ENCODE measurements at regions not wholly inside any gene's neighbourhood (a gene's known extent, or its start where the extent isn't known, plus 50 kb on each side); places are given as distances from the start of the nearest gene placed in this dataset.

GRCh38 chr7:113794573-113794972 is 124.2 kb downstream of the PPP1R3A start:
- ATAC-seq, result no peak
- no peaks in the 10 kb centered on the region for H3K36me3 Mint-ChIP-seq
- H3K27ac Mint-ChIP-seq, result no peak overlapping the region
- peaks cover 11 to 12% of the 10 kb centered on the region in 2 donors for H3K9me3 Mint-ChIP-seq
- DNase-seq (ENCODE audit: low spot score in 2 of 2), result no peak

- Mint-ChIP-seq H3K27ac (no peak overlapping the region), H3K9me3 (peaks cover 11 to 12% of the 10 kb centered on the region in 2 donors), H3K36me3 (no peaks in the 10 kb centered on the region)
- ATAC-seq, result no peak
- DNase-seq (ENCODE audit: low spot score in 2 of 2), result no peak
Observed at GRCh38 chr7:113793171-113793570, 125.6 kb downstream of the PPP1R3A start.

- no peak for DNase-seq (ENCODE audit: low spot score in 2 of 2)
- Mint-ChIP-seq H3K9me3 (peaks cover 11 to 12% of the 10 kb centered on the region in 2 donors), H3K36me3 (no peaks in the 10 kb centered on the region), H3K27ac (no peak overlapping the region)
- no peak for ATAC-seq
Observed at GRCh38 chr7:113790025-113790424, 128.8 kb downstream of the PPP1R3A start.

DNA sequence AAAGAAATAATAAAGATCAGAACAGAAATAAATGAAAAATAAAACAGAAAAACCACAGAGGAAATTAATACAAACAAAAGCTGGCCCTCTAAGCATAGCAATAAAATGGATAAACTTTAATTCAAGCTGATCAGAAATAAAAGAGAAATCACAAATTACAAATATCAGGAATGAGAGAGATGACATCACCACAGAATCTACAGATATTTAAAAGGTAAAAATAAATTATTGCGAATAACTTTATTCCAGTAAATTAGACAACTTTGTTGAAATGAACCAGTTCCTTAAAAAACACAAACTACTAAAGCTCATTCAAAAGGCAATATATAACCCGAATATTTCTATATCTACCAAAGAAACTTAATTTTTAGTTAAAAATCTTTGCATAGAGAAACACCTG is 131.7 kb downstream of the PPP1R3A start:
- H3K36me3 Mint-ChIP-seq, result no peaks in the 10 kb centered on the region
- no peak overlapping the region for H3K27ac Mint-ChIP-seq
- DNase-seq (ENCODE audit: low spot score in 2 of 2), result no peak
- H3K9me3 Mint-ChIP-seq, result peaks cover 7 to 8% of the 10 kb centered on the region in 2 donors
- no peak for ATAC-seq

GRCh38 chr7:113784956-113785355 is 133.9 kb downstream of the PPP1R3A start:
- ATAC-seq (no peak), DNase-seq (ENCODE audit: low spot score in 2 of 2) (no peak)
- H3K9me3 Mint-ChIP-seq, result no peaks in the 10 kb centered on the region
- H3K27ac Mint-ChIP-seq, result no peak overlapping the region
- H3K36me3 Mint-ChIP-seq, result no peaks in the 10 kb centered on the region

DNA sequence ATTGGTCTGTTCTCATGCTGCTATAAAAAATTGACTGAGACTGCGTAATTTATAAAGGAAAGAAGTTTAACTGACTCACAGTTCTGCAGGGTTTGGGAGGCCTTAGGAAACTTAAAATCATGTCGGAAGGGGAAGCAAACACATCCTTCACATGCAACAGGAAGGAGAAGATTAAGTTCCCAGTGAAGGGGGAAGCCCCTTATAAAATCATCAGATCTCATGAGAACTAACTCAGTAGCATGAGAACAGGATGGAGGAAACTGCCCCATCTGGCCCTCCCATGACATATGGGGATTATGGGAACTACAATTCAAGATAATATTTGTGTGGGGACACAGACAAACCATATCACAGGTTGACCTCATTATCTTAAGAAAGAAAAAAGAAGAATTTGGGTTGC is 134.5 kb downstream of the PPP1R3A start:
- DNase-seq (ENCODE audit: low spot score in 2 of 2) (no peak), ATAC-seq (no peak)
- H3K27ac Mint-ChIP-seq, result no peak overlapping the region
- H3K9me3 Mint-ChIP-seq, result no peaks in the 10 kb centered on the region
- no peaks in the 10 kb centered on the region for H3K36me3 Mint-ChIP-seq

DNA sequence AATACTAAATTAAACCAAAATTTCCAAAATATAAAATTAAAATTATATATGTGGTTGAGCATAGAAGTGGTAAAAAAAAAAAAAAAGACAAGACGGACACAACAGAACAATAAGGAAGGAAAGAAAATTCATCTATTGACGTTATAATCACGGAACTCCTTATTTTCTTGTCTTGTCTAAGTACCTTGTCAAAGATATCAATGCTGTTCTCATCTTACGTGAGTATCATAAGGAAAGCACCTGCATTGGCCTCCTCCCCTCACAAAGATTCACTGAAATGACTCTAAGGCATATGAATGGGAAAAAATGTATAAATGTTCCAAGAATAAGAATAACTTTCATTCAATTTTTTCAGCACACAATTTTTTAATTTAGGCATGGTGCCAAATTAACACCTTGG is 135.4 kb downstream of the PPP1R3A start:
- Mint-ChIP-seq H3K9me3 (no peaks in the 10 kb centered on the region), H3K27ac (no peak overlapping the region), H3K36me3 (no peaks in the 10 kb centered on the region)
- no peak for ATAC-seq
- no peak for DNase-seq (ENCODE audit: low spot score in 2 of 2)

- H3K27ac Mint-ChIP-seq, result no peak overlapping the region
- ATAC-seq (no peak), DNase-seq (ENCODE audit: low spot score in 2 of 2) (no peak)
- no peaks in the 10 kb centered on the region for H3K9me3 Mint-ChIP-seq
- no peaks in the 10 kb centered on the region for H3K36me3 Mint-ChIP-seq
Observed at GRCh38 chr7:113775804-113776203, 143.0 kb downstream of the PPP1R3A start.

GRCh38 chr7:113775401-113775800 is 143.4 kb downstream of the PPP1R3A start:
- ATAC-seq, result no peak
- H3K36me3 Mint-ChIP-seq, result no peaks in the 10 kb centered on the region

GRCh38 chr7:113774182-113774807 is 144.5 kb downstream of the PPP1R3A start:
- no peak for DNase-seq (ENCODE audit: low spot score in 2 of 2)

More at GRCh38 chr7:113775401-113775800, 143.4 kb downstream of the PPP1R3A start:
- no peak for DNase-seq (ENCODE audit: low spot score in 2 of 2)
- H3K9me3 Mint-ChIP-seq, result peaks cover 0 to 3% of the 10 kb centered on the region in 2 donors
- no peak overlapping the region for H3K27ac Mint-ChIP-seq

DNA sequence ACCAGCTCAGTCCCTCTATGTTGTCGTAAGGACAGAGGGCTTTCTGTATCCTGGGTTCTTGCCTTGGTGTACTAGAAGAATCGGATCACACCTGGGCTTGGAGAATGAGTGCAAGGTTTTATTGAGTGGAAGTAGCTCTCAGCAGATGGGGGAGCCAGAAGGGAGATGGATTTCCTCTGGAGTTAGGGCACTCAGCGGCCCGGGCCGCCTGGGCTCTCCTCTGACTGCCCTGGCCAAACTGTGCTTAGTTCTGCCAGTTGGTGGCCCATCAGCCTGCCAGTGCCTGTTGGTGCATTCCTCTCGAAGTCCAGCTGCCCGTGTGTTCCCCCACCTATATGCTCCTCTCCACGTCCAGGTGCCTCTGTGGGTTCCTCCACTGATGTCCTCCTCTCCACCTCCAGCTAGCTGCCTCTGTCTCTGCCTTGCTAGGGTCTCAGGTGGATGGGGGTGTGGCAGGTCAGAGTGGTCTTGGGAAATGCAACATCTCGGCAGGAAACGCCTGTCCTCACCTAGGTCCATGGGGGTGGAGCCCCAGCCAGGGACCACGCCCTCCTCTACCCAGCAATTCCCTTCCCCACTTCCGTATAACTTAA is 148.6 kb downstream of the PPP1R3A start:
- no peak for ATAC-seq
- Mint-ChIP-seq H3K36me3 (no peaks in the 10 kb centered on the region), H3K9me3 (peaks cover 0 to 4% of the 10 kb centered on the region in 2 donors), H3K27ac (no peak overlapping the region)
- DNase-seq (ENCODE audit: low spot score in 2 of 2), result no peak

More at GRCh38 chr7:113774182-113774807, 144.5 kb downstream of the PPP1R3A start:
- no peak for ATAC-seq
- peaks cover 0 to 4% of the 10 kb centered on the region in 2 donors for H3K9me3 Mint-ChIP-seq
- no peaks in the 10 kb centered on the region for H3K36me3 Mint-ChIP-seq
- H3K27ac Mint-ChIP-seq, result no peak overlapping the region

DNA sequence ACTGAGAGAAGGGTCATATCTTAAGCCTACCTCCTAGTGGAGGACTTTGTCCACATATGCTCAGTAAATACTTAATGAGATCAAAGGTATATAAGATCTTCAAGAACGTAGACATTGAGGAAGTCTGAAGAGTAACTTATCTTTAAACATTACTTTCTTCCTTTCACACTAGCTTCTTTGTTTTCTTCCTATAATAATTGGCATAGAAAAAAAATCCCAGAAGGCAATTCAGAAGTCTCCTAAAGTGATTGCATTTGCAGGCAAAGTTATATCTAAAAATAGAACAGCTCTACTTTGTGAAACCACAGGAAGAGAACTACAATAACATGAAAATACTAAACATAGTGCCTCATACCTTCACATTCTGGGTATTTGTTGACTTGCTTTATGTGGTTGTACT is 150.4 kb downstream of the PPP1R3A start:
- peaks cover 0 to 4% of the 10 kb centered on the region in 2 donors for H3K9me3 Mint-ChIP-seq
- DNase-seq (ENCODE audit: low spot score in 2 of 2) (no peak), ATAC-seq (no peak)
- no peaks in the 10 kb centered on the region for H3K36me3 Mint-ChIP-seq
- no peak overlapping the region for H3K27ac Mint-ChIP-seq

DNA sequence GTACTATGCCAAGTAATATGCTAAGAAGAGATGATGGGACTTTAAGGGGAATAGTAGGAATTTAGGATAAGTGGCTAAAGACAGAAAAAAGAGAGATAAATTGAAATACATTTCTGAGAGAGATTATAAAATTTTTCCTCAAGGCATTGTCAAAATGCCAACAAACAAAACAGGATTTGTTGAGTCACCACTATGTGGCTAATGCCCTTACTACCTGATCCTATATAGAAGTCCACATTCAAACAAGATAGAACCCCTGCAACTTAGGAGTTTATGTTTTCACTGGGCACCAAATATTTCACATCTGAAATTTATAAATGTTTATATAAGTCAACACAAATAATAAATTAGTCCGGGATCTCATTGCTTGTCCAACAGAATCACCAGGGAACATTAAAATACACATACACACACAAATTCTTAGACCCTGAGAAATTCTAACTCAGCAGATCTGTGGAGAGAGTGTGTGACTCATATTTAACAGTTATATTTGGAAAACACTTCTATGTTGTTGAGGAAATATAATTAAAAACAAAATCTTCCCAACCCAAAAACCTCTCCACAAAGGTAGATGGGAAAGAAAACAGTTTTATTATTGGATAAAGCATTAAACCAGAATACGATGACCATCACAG is 154.3 kb downstream of the PPP1R3A start:
- Mint-ChIP-seq H3K9me3 (no peaks in the 10 kb centered on the region), H3K36me3 (no peaks in the 10 kb centered on the region), H3K27ac (no peak overlapping the region)
- DNase-seq (ENCODE audit: low spot score in 2 of 2) (no peak), ATAC-seq (no peak)

- no peaks in the 10 kb centered on the region for H3K36me3 Mint-ChIP-seq
- ATAC-seq, result no peak
- no peak for DNase-seq (ENCODE audit: low spot score in 2 of 2)
- H3K9me3 Mint-ChIP-seq, result no peaks in the 10 kb centered on the region
- no peak overlapping the region for H3K27ac Mint-ChIP-seq
Observed at GRCh38 chr7:113763226-113763625, 155.6 kb downstream of the PPP1R3A start.

GRCh38 chr7:113756250-113756649 is 162.6 kb downstream of the PPP1R3A start:
- H3K27ac Mint-ChIP-seq, result no peak overlapping the region
- DNase-seq (ENCODE audit: low spot score in 2 of 2), result no peak
- H3K9me3 Mint-ChIP-seq, result peaks cover 9 to 10% of the 10 kb centered on the region in 2 donors
- no peak for ATAC-seq
- H3K36me3 Mint-ChIP-seq, result peaks cover 0 to 4% of the 10 kb centered on the region in 2 donors

- H3K36me3 Mint-ChIP-seq, result peaks cover 0 to 4% of the 10 kb centered on the region in 2 donors
- no peak overlapping the region for H3K27ac Mint-ChIP-seq
- ATAC-seq (no peak), DNase-seq (ENCODE audit: low spot score in 2 of 2) (no peak)
- peaks cover 12 to 17% of the 10 kb centered on the region in 2 donors for H3K9me3 Mint-ChIP-seq
Observed at GRCh38 chr7:113752689-113753088, 166.1 kb downstream of the PPP1R3A start.

GRCh38 chr7:113752289-113752688 is 166.5 kb downstream of the PPP1R3A start:
- Mint-ChIP-seq H3K9me3 (peaks cover 8 to 13% of the 10 kb centered on the region in 2 donors), H3K36me3 (peaks cover 0 to 3% of the 10 kb centered on the region in 2 donors), H3K27ac (no peak overlapping the region)
- ATAC-seq (no peak), DNase-seq (ENCODE audit: low spot score in 2 of 2) (no peak)

GRCh38 chr7:113751547-113751946 is 167.3 kb downstream of the PPP1R3A start:
- H3K9me3 Mint-ChIP-seq, result peaks cover 6 to 9% of the 10 kb centered on the region in 2 donors
- ATAC-seq, result no peak
- H3K27ac Mint-ChIP-seq, result no peak overlapping the region
- no peak for DNase-seq (ENCODE audit: low spot score in 2 of 2)
- no peaks in the 10 kb centered on the region for H3K36me3 Mint-ChIP-seq
